Upper lobe of left lung (tissue), 6 donors: ENCODE measurements at regions not wholly inside any gene's neighbourhood (a gene's known extent, or its start where the extent isn't known, plus 50 kb on each side); places are given as distances from the start of the nearest gene placed in this dataset.
"Not testable (repeated sequence)": the region's sequence is repeated elsewhere in the genome, so short reads cannot be mapped to it uniquely, and the experiment has no call there.

Experiments used
- ATAC-seq, 2 donors: fragments of 200-7000 bp; cut with Tn5 transposase; one replicate each; pipeline ENCODE4 v1.9.1; 2022; ENCODE audit warnings: mild to moderate bottlenecking in 2 of 2, moderate library complexity in 2 of 2; ENCODE audit not compliant: low FRiP score in 2 of 2
- DNase-seq, 2 donors: peaks; one replicate each; pipeline ENCODE4 v3.0.0-alpha.2; 2019 to 2020
- H3K27ac ChIP-seq, 4 donors: fragments of 200-600 bp; sonication (generic); one replicate each; pipeline ENCODE4 v1.5.1; 2016 to 2019
- H3K27me3 ChIP-seq, 4 donors: fragments of 200-600 bp; sonication (generic); one replicate each; pipeline ENCODE4 v1.5.1; 2017 to 2019
- H3K36me3 ChIP-seq, 4 donors: fragments of 200-600 bp; sonication (generic); one replicate each; pipeline ENCODE4 v1.5.1; 2016 to 2019
- H3K4me1 ChIP-seq, 4 donors: fragments of 200-600 bp; sonication (generic); one replicate each; pipeline ENCODE4 v1.5.1; 2018 to 2019
- H3K4me3 ChIP-seq, 4 donors: fragments of 200-600 bp; sonication (generic); one replicate each; pipeline ENCODE4 v1.5.1; 2017 to 2019; ENCODE audit warnings: mild to moderate bottlenecking in 2 of 4, moderate library complexity in 1 of 4
- H3K9me3 ChIP-seq, 4 donors: fragments of 200-600 bp; sonication (generic); one replicate each; pipeline ENCODE4 v1.5.1; 2018 to 2019
- EP300 ChIP-seq, 4 donors: sonication (generic); formaldehyde crosslinking; IDR thresholded peaks; one replicate each; pipeline ENCODE4 v1.5.1; 2017; ENCODE audit warnings: antibody characterized with exemption in 4 of 4, control low read depth in 2 of 4
- POLR2A ChIP-seq, 4 donors: fragments of 450-650 bp; IDR thresholded peaks; one replicate each; pipeline ENCODE4 v1.5.1; 2016 to 2017; ENCODE audit warnings: antibody characterized with exemption in 4 of 4, mild to moderate bottlenecking in 2 of 4
- POLR2AphosphoS5 ChIP-seq, 2 donors: sonication (generic); formaldehyde crosslinking; IDR thresholded peaks; one replicate each; pipeline ENCODE4 v1.5.1; 2017; ENCODE audit warnings: antibody characterized with exemption in 2 of 2
- WGBS, 2 donors: methylation state at CpG; one replicate each; pipeline ENCODE4 v1.1.5; 2017 to 2018; 5-methylcytosine and 5-hydroxymethylcytosine counted together
- TF ChIP-seq, protein P1 (sequence below), 6 experiments: fragments of 450-650 bp in 4 of 6; fragments of 200-600 bp in 2 of 6; sonication (generic) in 2 of 6; IDR thresholded peaks; one replicate each; pipeline ENCODE4 v1.5.1; 2016 to 2019; ENCODE audit warnings: antibody characterized with exemption in 6 of 6
- donor health status: DM: no; HTN: no; CAD: no; lungs with moderate emphysema.
- donor health status: DM: no; HTN: yes; CAD: no; lungs with severe emphysema.

DNA sequence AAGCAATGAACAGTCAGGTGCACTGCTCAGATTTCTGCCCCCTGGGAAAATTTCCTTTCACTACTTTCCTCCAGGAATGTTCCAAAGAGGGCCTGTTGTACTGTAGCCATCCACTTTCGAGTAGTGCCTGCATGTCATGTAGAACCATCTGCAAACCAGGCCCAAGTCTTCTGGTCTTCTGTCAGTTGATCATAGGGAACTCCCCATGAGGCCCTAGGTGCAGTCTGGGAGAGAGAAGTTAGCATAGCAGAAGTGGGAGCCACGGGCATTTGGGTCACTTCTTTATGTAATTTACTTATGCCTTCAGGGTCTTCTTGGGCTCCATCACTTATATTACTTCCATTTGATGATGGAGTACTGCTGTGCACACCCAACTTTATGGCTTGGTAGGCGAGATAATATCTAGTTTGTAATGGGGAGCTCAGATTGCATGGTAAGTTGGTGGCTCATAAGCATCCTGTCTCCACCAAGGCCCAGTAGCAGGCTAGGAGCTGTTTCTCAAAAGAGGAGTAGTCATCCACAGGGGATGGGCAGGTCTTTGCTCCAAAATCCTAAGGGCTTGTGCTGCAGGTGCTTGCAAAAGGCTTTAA lies 151.4 kb downstream of the NFKBIZ start:
- Histone ChIP-seq H3K4me3 (no peak overlapping the region), H3K36me3 (no peaks in the 10 kb centered on the region), H3K4me1 (no peaks in the 10 kb centered on the region), H3K9me3 (no peaks in the 10 kb centered on the region), H3K27me3 (no peaks in the 10 kb centered on the region), H3K27ac (no peak overlapping the region)
- no peak for TF ChIP-seq POLR2A (IDR thresholded peaks at IDR 0.05)
- TF ChIP-seq EP300 (IDR thresholded peaks at IDR 0.05) = no peak
- no peak for TF ChIP-seq POLR2AphosphoS5 (IDR thresholded peaks at IDR 0.05)
- TF ChIP-seq, protein P1, sequence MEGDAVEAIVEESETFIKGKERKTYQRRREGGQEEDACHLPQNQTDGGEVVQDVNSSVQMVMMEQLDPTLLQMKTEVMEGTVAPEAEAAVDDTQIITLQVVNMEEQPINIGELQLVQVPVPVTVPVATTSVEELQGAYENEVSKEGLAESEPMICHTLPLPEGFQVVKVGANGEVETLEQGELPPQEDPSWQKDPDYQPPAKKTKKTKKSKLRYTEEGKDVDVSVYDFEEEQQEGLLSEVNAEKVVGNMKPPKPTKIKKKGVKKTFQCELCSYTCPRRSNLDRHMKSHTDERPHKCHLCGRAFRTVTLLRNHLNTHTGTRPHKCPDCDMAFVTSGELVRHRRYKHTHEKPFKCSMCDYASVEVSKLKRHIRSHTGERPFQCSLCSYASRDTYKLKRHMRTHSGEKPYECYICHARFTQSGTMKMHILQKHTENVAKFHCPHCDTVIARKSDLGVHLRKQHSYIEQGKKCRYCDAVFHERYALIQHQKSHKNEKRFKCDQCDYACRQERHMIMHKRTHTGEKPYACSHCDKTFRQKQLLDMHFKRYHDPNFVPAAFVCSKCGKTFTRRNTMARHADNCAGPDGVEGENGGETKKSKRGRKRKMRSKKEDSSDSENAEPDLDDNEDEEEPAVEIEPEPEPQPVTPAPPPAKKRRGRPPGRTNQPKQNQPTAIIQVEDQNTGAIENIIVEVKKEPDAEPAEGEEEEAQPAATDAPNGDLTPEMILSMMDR (IDR thresholded peaks at IDR 0.05) = no peak
- ATAC-seq (no peak), DNase-seq (no peak)
- 78 to 82% methylated on average over 3 of the region's 3 CpGs for whole genome bisulfite sequencing, 2 donors

GRCh38 chr3:102002056-102002455 lies 152.7 kb downstream of the NFKBIZ start:
- TF ChIP-seq EP300 (IDR thresholded peaks at IDR 0.05) (no peak), POLR2A (IDR thresholded peaks at IDR 0.05) (no peak), POLR2AphosphoS5 (IDR thresholded peaks at IDR 0.05) (no peak)
- TF ChIP-seq, protein P1 (IDR thresholded peaks at IDR 0.05) = no peak
- Histone ChIP-seq H3K4me1 (no peaks in the 10 kb centered on the region), H3K27ac (no peak overlapping the region), H3K9me3 (no peaks in the 10 kb centered on the region), H3K4me3 (no peak overlapping the region), H3K36me3 (no peaks in the 10 kb centered on the region), H3K27me3 (no peaks in the 10 kb centered on the region)
- WGBS, 2 donors = 93 to 94% methylated on average over 1 of the region's 1 CpG
- no peak for DNase-seq
- ATAC-seq = no peak

GRCh38 chr3:102004561-102004960 lies 155.2 kb downstream of the NFKBIZ start:
- ATAC-seq = no peak
- H3K4me1 ChIP-seq = no peaks in the 10 kb centered on the region
- DNase-seq = no peak
- 78 to 89% methylated on average over 2 of the region's 2 CpGs for WGBS, 2 donors
- TF ChIP-seq POLR2AphosphoS5 (IDR thresholded peaks at IDR 0.05) (no peak), POLR2A (IDR thresholded peaks at IDR 0.05) (no peak), EP300 (IDR thresholded peaks at IDR 0.05) (no peak)
- TF ChIP-seq, protein P1 (IDR thresholded peaks at IDR 0.05) = no peak
- H3K27me3 ChIP-seq = no peaks in the 10 kb centered on the region
- H3K9me3 ChIP-seq = no peaks in the 10 kb centered on the region
- no peak overlapping the region for H3K27ac ChIP-seq
- H3K4me3 ChIP-seq = no peak overlapping the region
- no peaks in the 10 kb centered on the region for H3K36me3 ChIP-seq

- DNase-seq (no peak), ATAC-seq (no peak)
- H3K4me1 ChIP-seq = no peaks in the 10 kb centered on the region
- TF ChIP-seq, protein P1 (IDR thresholded peaks at IDR 0.05) = no peak
- TF ChIP-seq EP300 (IDR thresholded peaks at IDR 0.05) = no peak
- TF ChIP-seq POLR2A (IDR thresholded peaks at IDR 0.05) = no peak
- TF ChIP-seq POLR2AphosphoS5 (IDR thresholded peaks at IDR 0.05) = no peak
- no peak overlapping the region for H3K4me3 ChIP-seq
- H3K27me3 ChIP-seq = no peaks in the 10 kb centered on the region
- H3K9me3 ChIP-seq = no peaks in the 10 kb centered on the region
- no peaks in the 10 kb centered on the region for H3K36me3 ChIP-seq
- H3K27ac ChIP-seq = no peak overlapping the region
These were observed 156.2 kb downstream of the NFKBIZ start for GRCh38 chr3:102005551-102005950.

DNA sequence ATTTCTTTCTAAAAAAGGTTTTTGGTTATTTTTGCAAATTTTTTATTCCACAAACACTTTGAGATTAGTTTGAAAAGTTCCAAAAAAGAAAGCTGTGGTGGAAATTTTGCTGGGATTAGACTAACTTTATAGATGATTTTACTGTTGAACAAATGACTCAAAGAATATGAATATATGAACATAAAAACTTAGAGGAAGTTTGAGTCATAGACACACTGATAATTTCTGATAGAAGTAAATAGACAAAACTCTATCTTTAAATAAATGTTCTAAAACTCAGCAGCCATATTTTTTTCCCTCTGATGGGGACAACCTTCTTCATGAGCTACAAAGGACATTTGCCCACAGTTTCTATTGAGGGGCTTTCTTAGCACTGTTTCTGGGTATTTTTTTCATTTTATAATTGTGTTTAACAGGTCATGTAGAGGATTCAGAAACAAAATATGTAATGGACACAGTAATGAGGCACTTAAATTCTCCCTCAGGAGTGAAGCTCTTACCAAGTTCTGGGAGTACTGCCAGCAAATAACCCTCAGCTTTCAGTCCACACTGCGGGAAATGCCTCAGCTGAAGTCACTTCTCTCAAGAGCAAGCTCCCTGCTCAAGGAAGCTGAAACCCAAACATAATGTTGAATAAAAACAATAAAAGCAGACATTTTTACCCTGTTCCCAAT lies 157.6 kb downstream of the NFKBIZ start:
- DNase-seq = peak in 1 of 2 donors; percentile 82
- H3K27ac ChIP-seq = no peak overlapping the region

GRCh38 chr3:102008436-102008835 lies 159.1 kb downstream of the NFKBIZ start:
- WGBS, 2 donors = 84 to 89% methylated on average over 11 of the region's 11 CpGs
- H3K27ac ChIP-seq, H3K36me3 ChIP-seq, H3K9me3 ChIP-seq, ATAC-seq, H3K4me1 ChIP-seq, H3K27me3 ChIP-seq, H3K4me3 ChIP-seq: not testable (repeated sequence)
- DNase-seq = peak in 1 of 2 donors; percentile 50

More for the DNA sequence above, 157.6 kb downstream of the NFKBIZ start:
- WGBS, 2 donors = 32 to 33% methylated on average over 1 of the region's 1 CpG
- Histone ChIP-seq H3K9me3 (no peaks in the 10 kb centered on the region), H3K27me3 (no peaks in the 10 kb centered on the region), H3K4me3 (no peak overlapping the region), H3K36me3 (no peaks in the 10 kb centered on the region), H3K4me1 (no peaks in the 10 kb centered on the region)
- no peak for TF ChIP-seq POLR2AphosphoS5 (IDR thresholded peaks at IDR 0.05)
- peak in 1 of 4 donors; percentile 72 for TF ChIP-seq EP300 (IDR thresholded peaks at IDR 0.05)
- TF ChIP-seq, protein P1 (IDR thresholded peaks at IDR 0.05) = no peak
- TF ChIP-seq POLR2A (IDR thresholded peaks at IDR 0.05) = no peak
- ATAC-seq = peak; percentile 73 to 94
